ENCODE measurements at regions not wholly inside any gene's neighbourhood (a gene's known extent, or its start where the extent isn't known, plus 50 kb on each side); places are given as distances from the start of the nearest gene placed in this dataset.

DNA sequence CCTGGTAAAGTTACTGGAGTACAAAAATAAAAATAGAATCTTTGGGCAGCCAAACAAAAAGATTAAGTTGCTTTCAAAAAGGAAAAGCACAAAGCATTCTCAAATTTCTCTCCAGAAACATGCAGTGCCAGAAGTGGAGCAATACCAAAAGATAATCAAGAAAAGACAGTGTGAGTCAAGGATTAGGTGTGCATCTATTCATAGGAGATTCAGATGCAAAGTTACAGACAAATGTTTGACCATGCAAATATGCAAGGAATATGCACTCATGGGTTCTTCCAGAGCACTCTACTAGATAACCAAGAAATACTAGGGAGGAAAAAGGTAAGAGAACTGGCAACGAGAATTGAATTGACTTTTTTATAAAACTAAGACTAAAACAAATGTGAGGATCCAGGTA, 51.8 kb upstream of the CDH20 start:
- DNase-seq = no peak

DNA sequence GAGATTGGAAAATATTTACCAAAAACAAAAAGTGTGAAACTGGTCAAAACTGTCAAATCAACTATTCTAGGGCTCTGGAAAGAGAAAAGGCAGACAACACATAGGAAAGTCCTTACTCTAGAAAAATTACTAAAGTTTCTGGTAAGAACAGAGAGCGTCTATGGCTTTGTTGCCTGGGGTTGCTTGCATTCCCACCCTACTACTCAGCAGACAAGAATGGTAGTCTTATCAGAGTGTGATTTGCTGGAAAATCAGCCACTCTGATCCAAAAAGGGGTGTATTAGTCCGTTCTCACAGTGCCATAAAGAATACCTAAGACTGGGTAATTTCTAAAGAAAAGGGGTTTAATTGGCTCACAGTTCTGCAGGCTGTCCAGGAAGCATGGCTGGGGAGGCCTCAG, 50.3 kb upstream of the CDH20 start:
- no peak for DNase-seq

All from bone marrow (tissue), 2 donors.